OCI-M2 (cell line): ENCODE measurements at regions not wholly inside any gene's neighbourhood (a gene's known extent, or its start where the extent isn't known, plus 50 kb on each side); places are given as distances from the start of the nearest gene placed in this dataset.

ENCODE experiments used
- DNase-seq: peaks from one replicate; lab custom pipeline; 2025; ENCODE audit not compliant: unreplicated experiment; lab: John Stamatoyannopoulos, UW

GRCh38 chr3:40848421-40848820 lies 323.7 kb downstream of the ZNF621 start:
- no peak for DNase-seq

- DNase-seq = no peak
Observed at GRCh38 chr3:40850861-40851260, 326.1 kb downstream of the ZNF621 start.

- no peak for DNase-seq
Observed at GRCh38 chr3:40851836-40852235, 327.1 kb downstream of the ZNF621 start.

DNA sequence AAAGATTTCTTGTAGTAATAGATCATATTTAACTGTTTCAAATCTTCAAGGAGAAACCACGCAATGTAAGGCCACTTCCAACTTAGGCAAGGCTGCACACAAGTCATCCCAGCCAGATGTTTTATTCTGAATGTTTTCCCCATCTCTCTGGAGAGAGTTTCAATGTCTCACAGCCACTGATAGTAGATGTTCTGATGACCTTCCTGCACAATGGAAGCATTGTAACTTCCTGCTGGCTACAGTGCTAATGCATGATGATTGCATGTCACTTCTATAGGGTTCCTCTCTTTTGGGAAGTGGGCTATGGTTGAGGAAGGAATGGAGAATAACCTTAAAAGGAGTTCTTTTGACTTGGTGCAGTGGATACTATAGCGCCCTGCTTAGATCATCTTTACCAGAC lies 328.0 kb downstream of the ZNF621 start:
- no peak for DNase-seq

DNA sequence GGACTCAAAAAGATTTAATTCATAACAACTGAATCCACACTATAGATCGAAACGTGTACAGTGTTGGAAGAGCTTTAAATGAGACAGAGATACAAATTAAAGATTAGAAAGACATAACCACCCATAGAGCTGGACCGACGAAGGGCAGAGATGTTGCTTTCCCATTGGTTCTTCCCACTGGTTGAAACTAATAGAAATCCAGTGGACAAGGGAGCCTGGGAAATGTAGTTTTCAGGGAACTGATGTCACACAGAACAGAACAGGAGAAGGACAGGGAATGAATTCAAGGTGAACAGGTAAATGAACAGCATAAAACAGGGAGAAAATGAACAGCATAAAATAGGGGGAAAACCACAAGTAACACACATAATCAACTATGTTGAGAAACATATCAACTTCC lies 328.7 kb downstream of the ZNF621 start:
- no peak for DNase-seq

- DNase-seq = no peak
Observed at GRCh38 chr3:40855871-40856270, 331.1 kb downstream of the ZNF621 start.

- no peak for DNase-seq
Observed at GRCh38 chr3:40858364-40859115, 333.8 kb downstream of the ZNF621 start.

- no peak for DNase-seq
Observed at GRCh38 chr3:40862946-40863345, 336.4 kb upstream of the CTNNB1 start.

GRCh38 chr3:40864146-40864782 lies 335.0 kb upstream of the CTNNB1 start:
- no peak for DNase-seq

- DNase-seq = no peak
Observed at GRCh38 chr3:40864915-40865314, 334.4 kb upstream of the CTNNB1 start.

GRCh38 chr3:40867797-40868196 lies 331.5 kb upstream of the CTNNB1 start:
- no peak for DNase-seq

DNA sequence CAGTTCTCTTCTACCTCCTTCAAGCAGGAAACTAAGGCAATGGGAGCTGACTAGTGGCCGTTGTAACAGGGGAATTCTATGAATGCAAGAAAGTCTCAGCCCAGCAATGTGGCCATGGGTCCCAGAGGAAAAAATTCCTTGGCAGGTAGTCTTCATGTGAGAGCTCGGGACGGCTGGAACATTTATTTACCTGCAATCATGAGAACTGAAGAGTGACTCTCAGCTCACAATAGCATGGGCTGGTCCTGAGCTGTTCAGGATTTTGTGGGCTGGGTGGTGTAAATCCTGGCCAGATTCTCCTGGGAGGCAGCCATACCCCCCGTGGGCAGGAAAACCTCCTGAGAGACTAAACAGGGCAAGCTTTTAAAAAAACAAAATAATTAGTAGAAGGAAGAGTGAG lies 330.3 kb upstream of the CTNNB1 start:
- DNase-seq = no peak

DNA sequence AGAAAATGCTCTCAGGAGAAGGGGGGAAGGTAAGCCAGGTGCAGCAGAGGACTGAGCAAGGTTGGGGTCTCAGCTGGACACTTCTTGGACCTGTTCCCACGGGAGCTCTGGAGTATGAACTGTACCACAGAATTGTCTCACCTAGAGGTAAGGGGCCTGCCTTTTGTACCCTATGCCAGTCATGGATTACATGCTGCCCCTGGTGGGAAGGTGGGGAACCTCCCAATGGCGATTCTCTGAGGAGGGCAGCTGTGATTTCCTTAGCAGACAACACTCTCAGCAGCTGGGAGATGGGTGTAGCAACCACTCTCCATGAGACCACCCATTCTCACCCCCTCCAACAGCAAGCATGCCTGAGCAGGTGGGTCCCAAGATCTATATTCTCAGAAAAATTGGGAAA lies 329.4 kb upstream of the CTNNB1 start:
- no peak for DNase-seq

GRCh38 chr3:40871394-40871793 lies 327.9 kb upstream of the CTNNB1 start:
- no peak for DNase-seq

DNA sequence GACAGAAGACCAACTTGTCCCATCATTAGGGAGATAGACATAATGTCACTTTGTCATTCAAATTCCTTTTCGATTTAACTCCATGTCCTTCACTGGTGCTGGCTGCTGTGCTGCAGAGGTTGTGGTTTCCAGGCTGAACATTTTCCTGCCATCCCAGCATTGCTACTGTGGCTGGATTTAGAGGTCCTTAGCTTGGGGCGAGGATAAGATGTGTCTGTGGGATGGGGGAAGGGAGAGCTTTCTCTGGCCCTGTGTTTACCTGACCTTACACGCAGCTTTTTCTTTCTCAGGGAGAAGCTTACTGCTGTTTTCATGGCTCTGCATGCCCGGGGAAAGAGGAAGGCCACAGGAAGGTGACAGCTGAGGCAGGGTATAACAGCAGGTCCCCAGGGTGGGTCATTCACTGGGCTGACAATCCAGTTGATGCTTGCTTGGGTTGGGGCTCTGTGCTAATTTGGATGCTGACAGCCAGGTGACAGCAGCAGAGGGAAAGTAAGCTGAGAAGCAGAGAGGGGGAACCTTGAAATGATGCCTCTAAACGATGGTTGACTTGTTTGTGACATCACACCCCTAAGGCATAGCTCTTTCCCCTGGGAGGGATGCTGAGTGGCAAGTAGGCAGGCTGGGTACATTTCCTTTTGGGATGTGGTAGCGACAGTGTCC lies 326.9 kb upstream of the CTNNB1 start:
- DNase-seq = no peak

DNA sequence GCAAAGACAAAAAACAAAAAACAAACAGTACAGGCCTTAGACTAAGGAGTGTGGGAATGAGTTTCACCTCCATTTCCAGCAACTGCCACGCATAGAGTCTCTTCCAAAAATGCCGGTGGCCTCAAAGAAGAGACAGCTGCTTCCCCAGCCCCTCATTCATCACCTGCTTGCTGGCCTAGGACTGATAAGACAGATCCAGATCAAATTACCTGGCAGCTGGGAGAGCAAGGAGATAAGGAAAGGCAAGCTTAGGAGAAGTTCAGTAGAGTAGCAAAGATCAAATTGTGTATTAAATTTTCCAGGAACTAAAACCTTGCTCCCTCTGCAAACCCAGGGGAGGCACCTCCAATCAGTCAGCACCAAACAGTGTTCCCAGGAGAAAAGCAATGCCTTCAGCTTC lies 325.8 kb upstream of the CTNNB1 start:
- DNase-seq = no peak

GRCh38 chr3:40873934-40874699 lies 325.2 kb upstream of the CTNNB1 start:
- no peak for DNase-seq

- no peak for DNase-seq
Observed at GRCh38 chr3:40875581-40875980, 323.7 kb upstream of the CTNNB1 start.

- DNase-seq = no peak
Observed at GRCh38 chr3:40876009-40876408, 323.3 kb upstream of the CTNNB1 start.

GRCh38 chr3:40876496-40876895 lies 322.8 kb upstream of the CTNNB1 start:
- DNase-seq = no peak

- DNase-seq = no peak
Observed at GRCh38 chr3:40877631-40878463, 321.5 kb upstream of the CTNNB1 start.
